Chondrocyte (in vitro differentiated cells): ENCODE measurements at regions not wholly inside any gene's neighbourhood (a gene's known extent, or its start where the extent isn't known, plus 50 kb on each side); places are given as distances from the start of the nearest gene placed in this dataset.

Source experiments
- DNase-seq: peaks from one replicate; pipeline ENCODE4 v3.0.0; 2021; ENCODE audit warnings: mixed read lengths, low spot score
- H3K27ac Mint-ChIP-seq: one replicate; pipeline ENCODE4 v1.8.0; 2021; ENCODE audit warnings: mild to moderate bottlenecking, moderate library complexity, mixed read lengths; ENCODE audit not compliant: unreplicated experiment
- H3K27me3 Mint-ChIP-seq: 2 replicates; pipeline ENCODE4 v1.8.0; 2021; ENCODE audit warnings: low read depth, mixed read lengths
- H3K36me3 Mint-ChIP-seq: 2 replicates; pipeline ENCODE4 v1.8.0; 2021; ENCODE audit warnings: low read depth, mixed read lengths
- H3K4me1 Mint-ChIP-seq: 2 replicates; pipeline ENCODE4 v1.8.0; 2021; ENCODE audit warnings: low read depth, mild to moderate bottlenecking, mixed read lengths
- H3K4me3 Mint-ChIP-seq: one replicate; pipeline ENCODE4 v1.8.0; 2021; ENCODE audit warnings: mild to moderate bottlenecking, moderate library complexity, mixed read lengths; ENCODE audit not compliant: unreplicated experiment
- H3K9me3 Mint-ChIP-seq: 2 replicates; pipeline ENCODE4 v1.8.0; 2021; ENCODE audit warnings: low read depth, mixed read lengths
- TF ChIP-seq, protein P1 (sequence below): fragments of 200-600 bp; sonication (generic); IDR thresholded peaks from 2 replicates; pipeline ENCODE4 v1.5.0; 2021; ENCODE audit warnings: antibody characterized with exemption, mild to moderate bottlenecking, moderate library complexity

DNA sequence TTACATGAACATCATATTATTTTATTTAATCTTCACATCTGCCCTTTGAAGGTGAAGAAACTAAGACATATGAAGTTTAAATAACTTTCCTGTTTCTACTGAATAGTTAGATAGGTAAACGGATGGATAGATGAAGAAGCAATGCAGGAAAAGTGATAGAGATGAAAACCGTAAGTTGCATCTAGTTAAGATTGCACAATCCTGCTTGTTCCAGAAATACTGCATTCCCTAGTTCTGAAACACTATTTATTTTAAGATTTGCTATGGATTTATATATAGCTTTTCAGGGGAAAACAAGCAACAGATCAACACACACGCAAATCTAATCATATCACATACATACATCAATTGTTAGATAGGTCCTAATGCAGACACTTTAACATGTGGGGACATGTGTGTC, 512.7 kb upstream of the C16orf82 start:
- no peak overlapping the region for H3K27ac Mint-ChIP-seq

DNA sequence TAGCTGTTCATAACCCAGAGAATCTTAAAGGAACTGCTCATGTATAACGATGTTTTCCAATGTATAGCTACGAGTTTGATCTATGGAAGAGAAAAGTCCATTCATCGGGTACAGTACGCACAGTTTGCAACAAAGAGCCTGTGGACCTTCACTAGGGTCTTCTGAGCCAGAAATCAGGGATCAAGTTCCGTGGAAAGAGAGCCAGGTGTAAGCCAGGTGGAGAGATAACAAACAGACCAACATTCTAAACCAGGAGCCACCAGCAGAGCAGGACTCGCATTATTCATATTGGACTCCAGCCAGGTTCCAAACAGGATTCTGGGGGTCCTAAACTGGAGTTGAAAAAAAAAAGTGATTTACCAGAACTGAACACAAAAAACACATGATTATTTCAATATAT, 505.4 kb upstream of the C16orf82 start:
- Mint-ChIP-seq H3K27me3 (no peaks in the 10 kb centered on the region), H3K4me1 (no peaks in the 10 kb centered on the region), H3K36me3 (no peaks in the 10 kb centered on the region), H3K4me3 (no peak overlapping the region), H3K27ac (no peak overlapping the region), H3K9me3 (no peaks in the 10 kb centered on the region)
- TF ChIP-seq, protein P1, sequence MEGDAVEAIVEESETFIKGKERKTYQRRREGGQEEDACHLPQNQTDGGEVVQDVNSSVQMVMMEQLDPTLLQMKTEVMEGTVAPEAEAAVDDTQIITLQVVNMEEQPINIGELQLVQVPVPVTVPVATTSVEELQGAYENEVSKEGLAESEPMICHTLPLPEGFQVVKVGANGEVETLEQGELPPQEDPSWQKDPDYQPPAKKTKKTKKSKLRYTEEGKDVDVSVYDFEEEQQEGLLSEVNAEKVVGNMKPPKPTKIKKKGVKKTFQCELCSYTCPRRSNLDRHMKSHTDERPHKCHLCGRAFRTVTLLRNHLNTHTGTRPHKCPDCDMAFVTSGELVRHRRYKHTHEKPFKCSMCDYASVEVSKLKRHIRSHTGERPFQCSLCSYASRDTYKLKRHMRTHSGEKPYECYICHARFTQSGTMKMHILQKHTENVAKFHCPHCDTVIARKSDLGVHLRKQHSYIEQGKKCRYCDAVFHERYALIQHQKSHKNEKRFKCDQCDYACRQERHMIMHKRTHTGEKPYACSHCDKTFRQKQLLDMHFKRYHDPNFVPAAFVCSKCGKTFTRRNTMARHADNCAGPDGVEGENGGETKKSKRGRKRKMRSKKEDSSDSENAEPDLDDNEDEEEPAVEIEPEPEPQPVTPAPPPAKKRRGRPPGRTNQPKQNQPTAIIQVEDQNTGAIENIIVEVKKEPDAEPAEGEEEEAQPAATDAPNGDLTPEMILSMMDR: no peak
- DNase-seq: no peak

More for the DNA sequence above, 512.7 kb upstream of the C16orf82 start:
- Mint-ChIP-seq H3K4me3 (no peak overlapping the region), H3K27me3 (no peaks in the 10 kb centered on the region), H3K9me3 (no peaks in the 10 kb centered on the region), H3K4me1 (no peaks in the 10 kb centered on the region), H3K36me3 (no peaks in the 10 kb centered on the region)
- DNase-seq: no peak
- TF ChIP-seq, protein P1: no peak

DNA sequence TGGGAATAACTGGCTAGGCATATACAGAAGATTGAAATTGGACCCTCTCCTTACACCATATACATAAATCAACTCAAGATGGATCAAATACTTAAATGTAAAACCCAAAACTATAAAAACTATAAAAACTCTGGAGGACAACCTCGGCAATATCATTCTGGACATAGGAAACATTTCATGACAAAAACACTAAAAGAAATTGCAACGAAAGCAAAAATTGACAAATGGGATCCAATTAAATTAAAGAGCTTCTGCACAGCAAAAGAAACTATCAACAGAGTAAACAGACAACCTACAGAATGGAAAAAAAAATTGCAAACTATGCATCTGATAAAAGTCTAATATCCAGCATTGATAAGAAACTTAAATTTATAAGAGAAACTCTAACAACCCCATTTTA, 503.7 kb upstream of the C16orf82 start:
- Mint-ChIP-seq H3K4me3 (no peak overlapping the region), H3K9me3 (no peaks in the 10 kb centered on the region), H3K27me3 (no peaks in the 10 kb centered on the region), H3K36me3 (no peaks in the 10 kb centered on the region), H3K27ac (no peak overlapping the region), H3K4me1 (no peaks in the 10 kb centered on the region)
- DNase-seq: no peak
- TF ChIP-seq, protein P1: no peak

DNA sequence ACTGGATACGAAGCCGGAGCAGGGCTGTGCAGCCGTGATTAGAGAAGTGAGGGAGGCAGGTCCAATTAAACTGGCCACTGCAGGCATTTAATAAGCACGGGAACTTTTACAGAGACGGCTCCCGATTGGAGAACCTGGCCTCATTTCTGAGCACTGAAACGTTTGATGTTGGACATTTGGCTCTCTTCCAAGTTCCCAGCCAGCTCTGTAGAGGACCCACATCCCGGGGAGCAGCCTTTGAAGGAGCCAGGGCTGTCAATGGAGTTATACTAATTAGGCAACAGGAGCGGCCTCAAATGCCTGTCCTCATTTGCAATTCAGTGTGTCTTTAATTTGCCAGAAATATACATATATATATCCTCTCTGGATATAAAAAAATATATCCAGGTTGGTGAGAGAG, 499.4 kb upstream of the C16orf82 start:
- no peak overlapping the region for H3K27ac Mint-ChIP-seq
- H3K36me3 Mint-ChIP-seq: no peaks in the 10 kb centered on the region
- no peaks in the 10 kb centered on the region for H3K27me3 Mint-ChIP-seq
- no peaks in the 10 kb centered on the region for H3K9me3 Mint-ChIP-seq
- no peaks in the 10 kb centered on the region for H3K4me1 Mint-ChIP-seq
- no peak for DNase-seq
- TF ChIP-seq, protein P1: no peak
- H3K4me3 Mint-ChIP-seq: no peak overlapping the region

DNA sequence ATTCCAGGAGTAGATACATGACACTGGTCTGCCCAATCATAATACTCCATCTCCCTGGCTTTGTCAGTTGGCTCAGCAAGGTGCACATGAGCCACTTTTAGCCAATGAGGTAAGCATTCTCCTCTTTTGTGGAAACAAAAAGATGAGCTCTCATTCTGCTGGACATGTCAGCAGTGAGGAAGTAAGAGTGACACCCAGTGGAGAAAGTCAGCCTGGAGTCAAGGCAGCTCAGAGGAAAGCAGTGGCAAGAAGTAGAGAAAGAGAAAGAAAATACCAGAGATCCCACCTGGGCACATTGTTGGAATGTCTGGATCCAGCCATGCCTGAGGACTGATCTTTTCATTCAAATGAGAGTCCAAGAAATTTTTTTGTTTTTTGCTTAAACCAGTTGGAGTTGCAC, 496.9 kb upstream of the C16orf82 start:
- H3K4me1 Mint-ChIP-seq: no peaks in the 10 kb centered on the region
- no peaks in the 10 kb centered on the region for H3K9me3 Mint-ChIP-seq
- no peaks in the 10 kb centered on the region for H3K27me3 Mint-ChIP-seq
- TF ChIP-seq, protein P1: peak; percentile 32
- no peak overlapping the region for H3K27ac Mint-ChIP-seq
- no peak for DNase-seq
- H3K36me3 Mint-ChIP-seq: no peaks in the 10 kb centered on the region
- H3K4me3 Mint-ChIP-seq: no peak overlapping the region
